NCI-H524 treated with DMSO at 0.1 percent for 48 hours (cell line): ENCODE measurements at regions not wholly inside any gene's neighbourhood (a gene's known extent, or its start where the extent isn't known, plus 50 kb on each side); places are given as distances from the start of the nearest gene placed in this dataset.

Experiments used
- DNase-seq: peaks from one replicate; lab custom pipeline; 2025; lab: John Stamatoyannopoulos, UW

DNA sequence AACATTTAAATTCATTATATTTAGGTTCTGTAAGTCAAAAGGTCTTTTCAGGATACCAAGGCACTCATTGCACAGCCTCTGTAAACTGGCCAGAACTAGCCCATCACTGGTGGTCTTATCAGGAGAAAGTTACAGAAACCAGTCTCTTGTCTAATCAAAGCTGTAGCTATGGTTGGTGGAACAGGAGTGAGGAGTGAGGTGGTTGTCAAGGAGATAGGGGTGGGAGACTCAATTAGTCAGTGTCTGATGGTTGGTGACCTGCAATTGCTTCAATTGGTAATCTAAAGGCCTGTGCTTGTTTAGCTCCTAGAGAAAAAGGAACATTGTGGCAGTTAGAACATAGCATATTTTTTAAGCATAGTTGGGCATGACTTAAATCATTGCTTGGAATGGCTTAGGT, 458.6 kb upstream of the CDH2 start:
- no peak for DNase-seq

DNA sequence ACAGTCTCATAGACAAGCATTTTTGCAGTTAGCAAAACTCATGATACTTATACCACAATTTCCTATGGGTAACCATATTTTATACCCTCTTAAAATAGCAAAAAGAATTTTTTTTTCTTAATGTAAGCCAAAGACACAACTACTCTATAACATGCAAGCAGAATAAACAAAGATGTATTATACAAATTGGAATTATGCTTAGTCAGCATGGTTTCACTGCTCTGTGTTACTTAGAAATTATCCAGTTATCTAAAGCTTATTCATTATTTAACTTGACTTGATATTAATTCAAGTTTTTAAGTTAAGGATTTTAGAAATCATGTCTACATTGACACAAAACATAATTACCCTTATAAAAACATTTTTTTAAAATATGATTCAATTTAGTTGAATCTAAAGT, 449.8 kb upstream of the CDH2 start:
- DNase-seq = no peak

DNA sequence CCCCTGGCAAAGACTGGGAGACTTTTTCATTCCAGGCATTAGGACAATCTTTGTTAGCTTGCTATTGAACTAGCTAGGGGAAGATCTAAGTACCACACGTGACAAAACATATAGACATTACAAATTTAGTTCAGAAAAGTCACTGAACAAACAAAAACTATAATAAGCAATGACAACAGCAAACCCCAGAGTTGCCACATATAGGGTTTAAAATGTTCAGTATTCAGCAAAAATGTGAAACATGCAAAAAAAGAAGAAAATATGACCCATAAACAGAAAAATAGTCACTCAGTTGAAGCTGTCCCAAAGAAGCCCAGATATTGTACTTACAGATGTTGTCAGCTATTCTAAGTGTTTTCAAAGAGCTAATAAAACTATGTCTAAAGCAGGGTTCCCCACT, 431.1 kb upstream of the CDH2 start:
- no peak for DNase-seq

DNA sequence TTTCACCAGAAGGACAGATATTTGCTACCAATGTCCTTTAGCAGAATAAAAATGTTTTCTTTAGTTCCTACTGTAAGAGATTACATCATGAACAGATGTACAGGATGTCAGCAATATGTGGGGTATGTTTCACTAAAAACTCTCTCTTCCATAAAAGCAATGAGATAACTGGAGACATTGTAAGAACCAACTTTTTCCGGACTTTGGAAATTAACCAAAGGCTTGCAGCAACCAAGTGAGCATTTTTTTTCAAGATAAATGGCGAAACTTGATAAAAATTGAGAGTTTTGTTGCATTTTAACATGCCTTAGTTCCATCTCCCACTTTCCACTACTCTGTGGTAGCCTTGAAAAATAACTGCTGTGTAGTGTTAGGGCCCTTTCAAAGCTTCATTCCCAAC, 429.8 kb upstream of the CDH2 start:
- DNase-seq = no peak

DNA sequence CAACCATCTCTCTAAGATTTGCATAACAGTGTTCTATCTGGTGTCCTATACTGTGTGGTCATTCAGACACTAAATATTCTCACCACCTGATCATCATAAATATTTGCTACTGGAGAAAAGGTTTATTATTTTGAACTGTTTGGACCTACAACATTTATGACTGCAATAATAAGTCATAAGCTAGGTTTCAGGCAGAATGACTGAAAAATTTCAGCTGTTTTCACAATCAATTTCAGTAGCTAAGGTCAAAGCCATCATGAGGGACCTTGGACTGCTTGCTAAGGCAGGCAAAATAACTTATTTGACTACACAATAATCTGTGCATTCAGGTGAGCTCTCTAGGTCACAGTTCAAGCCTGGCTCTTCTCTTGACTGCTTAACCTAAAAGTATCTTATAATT, 425.5 kb upstream of the CDH2 start:
- no peak for DNase-seq

DNA sequence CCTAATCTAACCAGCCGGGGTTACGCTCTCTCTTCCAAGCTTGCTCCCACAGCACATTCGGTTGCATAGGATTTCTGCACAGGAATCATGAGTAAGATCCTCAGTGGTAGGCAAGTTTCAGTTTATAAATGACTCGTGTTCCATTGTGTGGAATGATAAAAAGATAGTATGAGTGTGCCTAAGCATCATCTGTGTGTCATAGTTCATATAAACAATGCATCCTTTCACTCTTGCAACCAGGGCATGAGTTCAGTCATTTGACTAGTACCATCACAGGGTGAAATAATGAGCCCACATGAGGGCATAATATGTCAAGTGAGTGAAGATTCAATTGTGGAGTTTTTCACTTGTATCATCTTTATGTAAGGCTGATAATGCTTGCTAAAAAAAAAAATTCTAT, 417.1 kb upstream of the CDH2 start:
- DNase-seq = no peak

DNA sequence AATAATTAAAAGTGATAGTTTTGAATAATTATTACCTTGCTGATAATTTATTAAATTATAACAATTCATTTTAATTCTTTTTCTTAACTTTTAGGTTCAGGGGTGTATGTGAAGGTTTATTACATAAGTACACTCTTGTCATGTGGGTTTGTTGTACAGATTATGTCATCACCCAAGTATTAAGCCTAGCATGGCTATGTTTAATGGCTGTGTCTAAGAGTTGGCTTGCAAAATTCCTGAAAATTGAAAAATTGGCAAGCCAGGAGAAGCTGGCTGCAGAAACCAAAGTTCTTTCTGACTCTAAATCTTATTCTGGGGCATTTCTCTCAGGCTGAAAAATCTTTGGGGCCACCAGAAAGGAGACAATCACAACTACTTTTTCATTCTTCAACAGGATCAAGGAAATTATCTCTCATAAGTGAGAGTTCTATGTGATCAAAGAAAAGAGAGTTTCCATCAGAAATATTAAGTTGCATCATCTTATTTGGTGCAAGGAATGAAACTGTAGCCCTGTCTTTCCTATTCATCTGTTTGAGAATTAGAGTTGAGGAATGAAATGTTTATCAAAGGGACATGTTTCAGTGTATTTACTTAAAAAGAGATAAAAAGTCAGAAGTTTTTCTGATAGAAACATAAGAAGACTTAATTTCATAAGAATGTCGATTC, 412.1 kb upstream of the CDH2 start:
- DNase-seq = no peak

DNA sequence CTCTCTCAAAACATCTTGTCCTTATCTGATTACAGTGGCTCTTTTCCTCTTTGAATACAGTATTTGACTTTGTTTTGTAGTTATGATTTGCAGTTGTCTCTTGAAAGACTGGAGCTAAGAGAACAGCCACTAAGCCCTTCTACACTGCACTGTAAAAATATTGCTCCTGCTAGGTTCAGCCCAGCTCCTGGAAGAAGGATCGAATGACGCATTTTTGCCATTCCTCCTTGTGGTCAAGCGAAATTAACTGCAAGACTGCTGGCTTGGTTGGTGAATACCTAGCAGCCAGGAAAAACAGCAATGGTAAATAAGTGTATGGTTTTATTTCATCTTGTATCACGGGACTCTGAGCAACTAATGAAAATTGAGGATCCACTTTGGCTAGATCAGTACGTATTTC, 407.8 kb upstream of the CDH2 start:
- no peak for DNase-seq

DNA sequence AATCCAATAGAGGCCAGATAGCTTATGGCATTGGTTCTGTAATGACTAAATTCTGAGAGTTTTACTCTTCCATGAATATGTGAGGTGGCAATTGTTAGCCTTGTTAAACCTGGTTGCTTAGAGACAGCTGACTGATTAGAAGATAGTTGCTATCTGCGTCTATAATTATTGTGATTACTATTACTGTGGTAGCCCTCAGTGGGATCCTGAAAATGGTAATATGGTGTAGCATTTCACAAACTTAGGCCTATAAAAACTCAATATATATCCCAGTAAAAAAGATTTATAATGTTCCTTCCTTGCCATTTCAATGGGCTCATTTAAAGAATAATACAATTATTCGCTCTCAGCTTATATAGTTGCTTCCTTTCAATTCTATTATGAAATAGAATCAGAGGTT, 405.8 kb upstream of the CDH2 start:
- no peak for DNase-seq

DNA sequence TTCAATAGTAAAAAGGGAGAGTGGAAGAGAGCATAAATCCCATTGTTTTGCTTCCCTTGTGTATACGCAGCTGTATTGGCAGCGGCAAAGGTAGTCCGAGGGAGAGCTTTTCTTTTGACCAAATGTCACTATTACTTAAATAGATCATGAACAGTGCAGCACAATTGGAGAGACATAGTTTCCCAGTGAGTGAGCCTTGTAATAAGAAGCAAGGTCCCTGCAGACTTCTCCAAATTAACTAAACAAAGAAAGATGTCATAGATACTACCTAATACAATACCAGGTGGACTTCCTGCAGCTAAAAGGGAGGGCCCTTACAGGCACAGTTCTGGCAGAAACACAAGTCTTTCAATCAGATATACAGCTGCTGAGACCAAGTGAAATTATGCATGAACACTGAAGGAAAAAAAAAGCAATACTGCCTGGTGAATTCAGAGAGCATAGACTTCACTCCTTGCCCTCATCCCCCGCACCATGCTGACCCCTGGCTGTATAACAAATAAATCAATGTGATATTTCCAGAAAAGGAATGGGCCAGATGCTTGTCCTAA, 404.7 kb upstream of the CDH2 start:
- no peak for DNase-seq

DNA sequence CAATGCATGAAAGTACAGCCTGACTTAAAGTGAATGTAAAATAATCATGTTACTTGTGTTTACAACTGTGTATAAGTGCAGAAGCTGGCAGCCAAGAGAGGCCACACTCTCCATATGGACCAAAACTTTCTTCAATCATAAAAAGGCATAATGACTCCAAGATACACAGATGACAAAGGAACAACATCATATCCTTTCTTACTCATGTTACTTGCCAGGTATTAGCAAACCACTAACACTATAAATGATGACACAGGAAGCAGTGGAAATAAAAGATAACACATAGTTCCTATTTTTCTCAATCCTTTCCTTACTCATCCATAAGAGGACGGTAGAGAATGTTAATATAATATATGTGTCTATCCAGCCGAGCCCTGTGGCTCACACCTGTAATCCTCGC, 400.0 kb upstream of the CDH2 start:
- DNase-seq = no peak

DNA sequence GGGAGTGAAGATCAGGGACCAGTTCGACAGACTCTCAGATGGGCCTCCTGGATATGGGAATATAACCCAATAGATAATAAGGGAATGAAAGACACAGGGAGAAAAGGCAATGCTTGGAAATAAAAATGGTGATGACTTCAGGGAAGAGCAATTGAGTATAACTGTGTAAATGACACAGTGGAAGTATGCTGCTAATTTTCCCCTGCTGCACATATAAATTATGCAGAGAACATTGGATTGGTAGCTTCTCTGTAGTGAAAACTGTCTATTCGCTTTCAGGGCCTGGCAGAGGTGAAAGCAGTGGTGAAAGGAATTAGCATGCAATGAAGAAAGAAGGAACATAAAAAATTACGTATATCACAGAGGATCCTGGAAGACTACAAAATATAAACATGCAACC, 398.2 kb upstream of the CDH2 start:
- no peak for DNase-seq

DNA sequence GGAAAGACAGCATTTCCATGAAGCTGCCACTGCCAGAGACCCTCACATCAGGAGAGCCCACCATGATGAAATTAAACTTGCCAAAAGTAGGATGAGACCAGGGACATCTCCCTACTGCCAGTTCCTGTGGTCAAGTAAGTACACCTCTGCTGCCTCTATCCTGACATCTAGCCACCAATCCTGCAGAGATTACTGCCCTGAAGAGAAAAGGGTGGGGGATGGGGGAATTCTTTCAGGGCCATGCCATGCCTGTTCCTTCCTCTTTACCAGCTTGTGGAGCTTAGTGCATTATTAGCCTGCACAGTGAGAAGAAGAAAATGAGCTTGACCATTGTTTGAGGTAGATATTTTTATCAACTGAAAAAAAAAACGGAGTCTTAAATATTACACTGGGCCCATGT, 397.2 kb upstream of the CDH2 start:
- no peak for DNase-seq

DNA sequence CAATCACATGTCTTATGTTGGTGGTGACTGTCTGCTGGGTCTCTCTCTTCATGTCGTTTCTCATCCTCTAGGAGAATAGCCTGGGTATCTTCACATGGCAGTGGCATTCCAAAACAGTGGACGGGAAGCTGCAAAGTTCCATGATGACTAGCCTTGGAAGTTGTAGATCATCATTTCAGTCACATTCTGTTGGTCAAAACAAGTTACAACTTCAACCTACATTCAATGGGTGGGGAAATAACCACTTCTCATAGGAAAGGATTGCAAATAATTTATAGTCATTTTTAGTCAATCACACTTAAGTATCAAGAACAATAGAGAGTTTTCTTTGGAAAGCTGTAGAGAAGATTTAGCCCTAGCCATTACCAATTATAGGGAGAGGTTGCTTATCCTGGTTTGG, 395.0 kb upstream of the CDH2 start:
- DNase-seq = no peak

DNA sequence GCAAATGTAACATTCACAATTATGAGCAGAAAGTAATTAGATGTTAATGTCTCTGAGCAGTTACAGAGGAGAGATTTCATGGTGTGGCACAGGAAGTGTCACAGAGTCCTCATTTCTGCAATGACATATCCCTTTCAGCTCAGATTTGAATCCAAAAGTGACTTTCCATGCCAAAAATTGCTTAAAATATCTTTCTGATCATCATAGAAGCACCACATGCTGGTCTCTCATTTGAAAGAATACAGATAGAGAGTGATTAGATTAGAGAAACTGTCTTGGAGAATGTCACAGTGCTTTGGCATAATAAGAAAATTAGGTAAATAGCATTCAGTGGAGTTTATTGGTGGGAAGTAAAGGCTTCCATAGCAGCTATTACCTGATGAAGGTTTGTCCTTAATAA, 383.4 kb upstream of the CDH2 start:
- DNase-seq = no peak

DNA sequence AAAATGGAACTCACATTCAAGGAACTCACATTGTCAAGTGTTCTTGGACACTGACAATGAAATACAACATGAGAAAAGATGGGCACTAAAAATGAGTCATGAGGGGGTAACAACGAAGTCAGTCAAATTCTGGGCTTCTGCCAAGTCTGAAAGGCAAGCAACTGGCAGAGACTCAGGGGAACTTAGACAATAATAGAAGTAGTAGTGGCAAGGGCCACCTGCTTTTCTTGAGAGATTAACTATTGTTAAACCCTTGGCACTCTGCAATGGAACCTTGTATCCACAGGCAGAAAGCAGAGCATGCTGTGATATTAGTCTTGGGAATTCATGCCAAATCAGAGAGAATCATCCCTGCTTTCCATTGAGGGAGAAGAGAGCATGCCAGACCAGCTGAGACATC, 382.6 kb upstream of the CDH2 start:
- no peak for DNase-seq

DNA sequence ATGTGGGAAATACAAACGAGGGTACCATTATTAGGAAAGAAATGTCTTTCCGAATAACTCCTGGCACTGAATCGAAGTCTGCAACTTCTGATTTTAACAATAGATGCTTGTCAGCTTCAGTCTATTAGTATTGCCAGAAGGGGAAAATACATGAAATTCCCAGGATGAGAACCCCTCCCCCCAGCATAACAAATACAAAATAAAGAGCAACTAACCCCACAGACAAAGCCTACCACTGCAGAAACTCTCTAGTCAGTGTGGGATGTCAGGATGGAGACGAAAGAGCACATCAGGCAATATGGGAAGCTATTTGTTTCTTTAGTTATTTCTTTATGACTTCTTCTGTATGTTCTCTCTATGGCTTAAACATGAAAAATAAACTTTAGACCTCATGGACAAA, 365.0 kb upstream of the CDH2 start:
- DNase-seq = no peak

DNA sequence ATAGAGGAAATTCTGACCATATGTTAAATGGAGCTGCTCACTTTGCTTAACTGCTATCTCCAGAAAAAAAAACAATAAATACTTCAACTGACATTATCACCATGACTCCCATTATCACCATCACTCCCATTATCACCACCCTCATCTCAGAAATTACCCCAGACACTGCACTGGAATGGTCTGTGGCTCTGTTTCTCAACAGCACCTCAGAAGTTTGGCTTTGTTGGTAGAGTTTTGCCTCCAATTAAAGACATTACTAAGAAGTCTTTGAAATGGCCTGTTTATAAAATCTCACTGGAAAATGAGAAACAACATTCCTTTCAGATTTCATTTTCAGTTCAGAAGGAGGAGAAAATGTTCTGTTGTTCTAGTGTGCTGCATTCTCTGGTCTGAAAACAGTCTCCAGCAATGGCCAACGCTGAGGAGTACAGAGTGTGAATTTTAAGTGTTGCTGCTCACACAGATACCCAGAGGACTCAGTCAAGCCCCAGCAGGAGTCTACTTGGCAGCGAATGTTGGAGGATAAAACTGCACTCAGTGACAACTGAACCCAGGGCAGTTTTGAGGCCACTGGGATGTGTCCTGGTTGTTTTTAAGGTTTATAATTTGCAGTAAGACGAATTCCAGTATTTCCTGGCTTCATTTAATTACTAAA, 364.5 kb upstream of the CDH2 start:
- no peak for DNase-seq

DNA sequence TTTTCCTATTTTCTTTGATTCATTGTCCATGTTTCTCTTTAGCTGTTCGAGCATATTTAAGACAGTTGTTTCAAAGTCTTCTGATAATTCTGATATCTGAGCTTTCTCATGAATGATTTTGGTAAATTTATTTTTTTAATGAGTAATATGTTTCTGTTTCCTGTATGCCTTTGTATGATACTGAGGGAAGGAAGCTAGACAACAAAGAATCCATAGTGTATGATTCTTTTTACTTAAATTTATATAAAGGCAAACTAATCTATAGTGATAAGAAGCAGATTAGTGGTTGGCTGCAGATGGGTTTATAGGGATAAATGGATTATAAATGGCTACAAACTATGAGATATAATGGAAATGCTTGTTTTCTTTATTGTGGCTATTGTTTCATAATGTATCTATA, 352.7 kb upstream of the CDH2 start:
- DNase-seq = no peak

DNA sequence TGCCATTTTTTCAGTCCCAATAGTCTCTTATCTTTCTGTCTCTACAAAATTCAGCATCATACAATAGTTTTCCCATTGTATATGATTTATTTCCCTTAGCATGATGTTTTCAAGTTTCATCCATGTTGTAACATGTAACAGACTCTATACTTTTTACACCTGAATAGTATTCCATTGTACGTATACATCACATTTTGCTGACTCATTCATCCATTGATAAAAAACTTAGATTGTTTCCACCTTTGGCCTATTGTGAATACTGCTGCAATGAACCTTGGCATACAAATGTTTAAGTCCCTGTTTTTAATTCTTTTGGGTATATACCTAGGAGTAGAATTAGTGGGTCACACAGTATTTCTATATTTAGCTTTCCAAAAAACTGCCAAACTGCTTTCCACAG, 349.3 kb upstream of the CDH2 start:
- no peak for DNase-seq

DNA sequence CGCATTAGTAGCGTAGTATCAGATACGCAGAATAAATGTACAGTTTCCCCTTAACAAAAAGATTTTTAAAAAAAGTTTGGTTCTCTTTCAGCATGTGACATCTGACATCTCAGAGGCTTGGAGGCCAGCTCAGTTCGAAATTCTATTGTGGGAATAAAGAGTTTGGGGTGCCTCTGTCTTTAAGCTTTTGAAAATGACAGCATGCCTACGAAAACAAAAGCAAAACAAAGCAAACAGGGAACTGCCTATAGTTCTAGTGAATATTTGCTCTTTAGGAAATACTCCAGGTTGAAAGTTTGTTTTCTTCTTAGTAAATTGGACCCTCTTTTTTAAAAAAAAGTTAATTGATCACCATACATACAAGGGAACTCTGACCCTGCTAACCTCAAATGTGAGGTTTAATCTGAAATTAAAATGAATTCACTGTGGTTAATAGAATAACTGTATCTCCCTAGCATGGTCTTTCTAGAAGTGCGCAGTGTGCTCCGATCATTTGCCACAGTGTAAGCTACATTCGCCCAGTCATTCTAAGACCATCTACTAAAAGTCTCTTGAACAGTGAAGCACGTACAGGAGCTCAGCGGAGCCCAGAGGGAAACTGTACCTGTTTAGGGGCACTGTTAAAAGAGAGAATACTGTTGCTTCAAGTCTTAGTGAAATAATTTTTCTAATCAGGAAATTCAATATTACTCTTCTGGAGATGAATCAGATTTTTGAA, 347.0 kb upstream of the CDH2 start:
- DNase-seq = no peak

DNA sequence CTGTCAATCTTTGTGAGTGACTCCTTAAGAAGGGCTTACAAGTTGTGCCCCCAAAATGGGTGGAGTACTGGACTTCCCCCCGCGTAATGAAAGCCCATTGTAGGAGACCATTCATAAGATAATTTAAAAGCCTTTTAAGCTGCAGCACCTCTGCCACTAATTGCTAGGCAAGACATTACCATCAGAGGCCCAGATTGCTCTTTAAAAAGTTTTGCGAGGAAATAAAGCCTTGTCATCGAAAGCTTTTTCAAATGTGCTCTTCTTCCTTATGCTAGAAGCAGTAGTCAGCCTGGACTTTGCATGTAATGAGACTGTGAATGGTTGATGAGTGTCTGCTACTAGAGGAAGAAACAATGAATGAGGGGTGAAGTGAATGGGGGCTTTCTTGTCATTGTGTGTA, 345.3 kb upstream of the CDH2 start:
- no peak for DNase-seq

DNA sequence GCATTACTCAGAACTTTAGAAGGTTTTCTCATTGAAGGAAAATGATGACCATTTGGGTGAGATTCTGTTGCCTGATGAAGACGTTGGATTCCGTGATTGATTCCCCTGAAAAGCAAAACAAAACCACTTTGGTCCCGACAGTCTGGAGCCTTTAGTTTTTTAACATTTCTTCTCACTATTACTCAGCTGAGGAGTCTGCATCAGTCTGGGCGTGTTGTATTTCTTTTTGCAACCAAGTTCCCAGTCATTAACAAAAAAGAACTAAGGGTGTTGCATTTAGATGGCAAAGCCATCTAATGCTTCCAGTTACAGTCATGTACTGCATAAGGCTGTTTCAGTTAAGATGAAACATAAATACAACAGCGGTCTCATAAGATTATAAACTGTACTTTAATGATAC, 343.1 kb upstream of the CDH2 start:
- no peak for DNase-seq
